CD4-positive, alpha-beta T cell (primary cell): ENCODE measurements at regions not wholly inside any gene's neighbourhood (a gene's known extent, or its start where the extent isn't known, plus 50 kb on each side); places are given as distances from the start of the nearest gene placed in this dataset.

Experiments
- ATAC-seq: fragments of 200-7000 bp; cut with Tn5 transposase; one replicate; pipeline ENCODE4 v1.10.0; 2022; ENCODE audit warnings: mild to moderate bottlenecking; ENCODE audit not compliant: poor library complexity
- CTCF ChIA-PET: fragments of 350-600 bp; sonication (Branson Sonifier 250); formaldehyde crosslinking; loops from one replicate; lab custom pipeline; 2021; ENCODE audit warnings: antibody characterized with exemption, inconsistent platforms; lab: Charles Lee
- POLR2A ChIA-PET: fragments of 350-600 bp; sonication (Branson Sonifier 250); formaldehyde crosslinking; loops from one replicate; lab custom pipeline; 2021; ENCODE audit warnings: antibody characterized with exemption, inconsistent platforms; lab: Charles Lee
- DNase-seq, 14 experiments: peaks; one replicate each; pipeline ENCODE4 v3.0.0-alpha.2; 2013 to 2020; ENCODE audit warnings: mixed read lengths in 2 of 14
- H3K27ac ChIP-seq, 2 donors: one replicate each; pipeline versions ENCODE4 v1.5.1 to v1.7.0; 2013; ENCODE audit warnings: low read length in 2 of 2, low read depth in 1 of 2, mild to moderate bottlenecking in 1 of 2
- H3K27me3 ChIP-seq, 2 experiments: 1 replicate in 1 of 2; 2 replicates in 1 of 2; pipeline versions ENCODE4 v1.6.1 to v1.7.0; 2013; ENCODE audit warnings: low read length in 2 of 2, control low read depth in 1 of 2, mild to moderate bottlenecking in 1 of 2, moderate library complexity in 1 of 2; ENCODE audit not compliant: insufficient read depth in 2 of 2, control insufficient read depth in 1 of 2
- H3K36me3 ChIP-seq: one replicate; pipeline ENCODE4 v1.6.1; 2013; ENCODE audit warnings: low read length, control low read depth; ENCODE audit not compliant: insufficient read depth
- H3K4me1 ChIP-seq: one replicate; pipeline ENCODE4 v1.6.1; 2013; ENCODE audit warnings: low read length, control low read depth; ENCODE audit not compliant: insufficient read depth
- H3K4me3 ChIP-seq: one replicate; pipeline ENCODE4 v1.5.1; 2013; ENCODE audit warnings: mild to moderate bottlenecking, low read length, moderate library complexity
- H3K9me3 ChIP-seq, 2 experiments: 1 replicate in 1 of 2; 2 replicates in 1 of 2; pipeline versions ENCODE4 v1.6.1 to v1.7.0; 2013; ENCODE audit warnings: low read length in 2 of 2, mild to moderate bottlenecking in 2 of 2, control low read depth in 1 of 2, moderate library complexity in 1 of 2; ENCODE audit not compliant: control insufficient read depth in 1 of 2, insufficient read depth in 1 of 2
- H3K27ac Mint-ChIP-seq: one replicate; pipeline ENCODE4 v1.8.0; 2020; ENCODE audit warnings: mixed read lengths
- H3K27me3 Mint-ChIP-seq: one replicate; pipeline ENCODE4 v1.8.0; 2021; ENCODE audit warnings: mixed read lengths
- H3K36me3 Mint-ChIP-seq: one replicate; pipeline ENCODE4 v1.8.0; 2021; ENCODE audit warnings: low read depth, mixed read lengths
- H3K4me1 Mint-ChIP-seq: one replicate; pipeline ENCODE4 v1.8.0; 2021; ENCODE audit warnings: low read depth, mixed read lengths
- H3K4me3 Mint-ChIP-seq: one replicate; pipeline ENCODE4 v1.8.0; 2020; ENCODE audit warnings: mild to moderate bottlenecking, mixed read lengths
- H3K9me3 Mint-ChIP-seq: one replicate; pipeline ENCODE4 v1.8.0; 2020; ENCODE audit warnings: mixed read lengths
- intact Hi-C, 2 experiments: fragments of 100-400 bp; cut with DNase I in 1 of 2; cut with micrococcal nuclease in 1 of 2; formaldehyde crosslinking; loops; one replicate each; pipeline versions ENCODE4 v1.15.1 to v1.9.0; 2023 to 2025; cut with DNase I, micrococcal nuclease
- TF ChIP-seq, protein P1 (sequence below): fragments of 200-600 bp; IDR thresholded peaks from one replicate; pipeline ENCODE4 v1.8.0; 2022; ENCODE audit warnings: antibody characterized with exemption, mild to moderate bottlenecking

DNA sequence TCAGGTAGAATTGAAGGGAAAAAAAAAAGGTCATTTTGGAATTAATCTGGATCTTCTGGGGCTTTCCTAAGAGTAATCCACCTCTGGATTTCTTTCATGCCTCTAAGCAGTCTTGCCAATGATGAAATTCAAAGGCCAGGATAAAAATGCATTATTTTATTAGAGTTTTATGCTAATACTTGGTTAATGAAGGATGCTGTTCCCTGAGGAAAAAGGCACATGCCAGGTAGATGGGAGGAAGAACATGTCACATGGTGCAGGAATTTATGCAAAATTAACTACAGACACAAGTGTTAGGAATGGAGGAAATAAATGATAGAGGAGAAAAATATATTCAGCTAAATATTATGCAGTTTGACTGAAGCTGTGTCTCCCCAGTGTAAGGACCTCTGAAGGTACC is 792.0 kb downstream of the ETS1 start:
- Mint-ChIP-seq H3K27me3 (no peaks in the 10 kb centered on the region), H3K36me3 (no peaks in the 10 kb centered on the region), H3K27ac (no peak overlapping the region), H3K4me1 (no peaks in the 10 kb centered on the region), H3K9me3 (no peaks in the 10 kb centered on the region), H3K4me3 (no peak overlapping the region)
- ATAC-seq (no peak), DNase-seq (no peak)
- no peak overlapping the region for H3K27ac ChIP-seq
- H3K27me3 ChIP-seq = no peaks in the 10 kb centered on the region
- H3K9me3 ChIP-seq = no peaks in the 10 kb centered on the region
- TF ChIP-seq, protein P1, sequence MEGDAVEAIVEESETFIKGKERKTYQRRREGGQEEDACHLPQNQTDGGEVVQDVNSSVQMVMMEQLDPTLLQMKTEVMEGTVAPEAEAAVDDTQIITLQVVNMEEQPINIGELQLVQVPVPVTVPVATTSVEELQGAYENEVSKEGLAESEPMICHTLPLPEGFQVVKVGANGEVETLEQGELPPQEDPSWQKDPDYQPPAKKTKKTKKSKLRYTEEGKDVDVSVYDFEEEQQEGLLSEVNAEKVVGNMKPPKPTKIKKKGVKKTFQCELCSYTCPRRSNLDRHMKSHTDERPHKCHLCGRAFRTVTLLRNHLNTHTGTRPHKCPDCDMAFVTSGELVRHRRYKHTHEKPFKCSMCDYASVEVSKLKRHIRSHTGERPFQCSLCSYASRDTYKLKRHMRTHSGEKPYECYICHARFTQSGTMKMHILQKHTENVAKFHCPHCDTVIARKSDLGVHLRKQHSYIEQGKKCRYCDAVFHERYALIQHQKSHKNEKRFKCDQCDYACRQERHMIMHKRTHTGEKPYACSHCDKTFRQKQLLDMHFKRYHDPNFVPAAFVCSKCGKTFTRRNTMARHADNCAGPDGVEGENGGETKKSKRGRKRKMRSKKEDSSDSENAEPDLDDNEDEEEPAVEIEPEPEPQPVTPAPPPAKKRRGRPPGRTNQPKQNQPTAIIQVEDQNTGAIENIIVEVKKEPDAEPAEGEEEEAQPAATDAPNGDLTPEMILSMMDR = no peak
- no peaks in the 10 kb centered on the region for H3K36me3 ChIP-seq
- H3K4me3 ChIP-seq = no peak overlapping the region
- POLR2A ChIA-PET = no interaction called here
- no peaks in the 10 kb centered on the region for H3K4me1 ChIP-seq
- CTCF ChIA-PET = interaction anchor here (1.4 kb wide), 1 partner anchor 12 kb away, joined by 3 read pairs; no protein-coding TSS in a partner anchor
- intact Hi-C loops = no loop called here

DNA sequence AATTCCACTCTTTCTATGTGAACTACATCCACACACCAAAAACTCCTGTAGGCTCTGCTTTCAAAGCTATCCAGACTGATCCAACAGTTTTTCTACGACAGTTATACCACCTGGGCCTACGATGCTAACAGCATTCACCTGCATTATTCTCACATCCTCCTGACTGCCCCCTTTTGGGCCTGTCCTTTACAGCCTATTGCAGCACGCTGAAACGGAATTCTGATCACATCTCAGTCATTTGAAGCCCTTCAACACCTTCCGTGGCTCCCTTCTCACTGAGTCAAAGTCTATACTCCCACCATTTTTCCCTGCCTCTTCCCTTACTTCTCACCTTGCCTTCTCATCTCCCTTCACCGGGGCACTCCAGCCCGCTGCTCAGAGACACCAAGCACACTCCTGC is 791.3 kb upstream of the KIRREL3 start:
- Mint-ChIP-seq H3K4me3 (no peak overlapping the region), H3K4me1 (no peaks in the 10 kb centered on the region), H3K27ac (no peak overlapping the region), H3K9me3 (no peaks in the 10 kb centered on the region), H3K36me3 (no peaks in the 10 kb centered on the region), H3K27me3 (no peaks in the 10 kb centered on the region)
- ATAC-seq = no peak
- Histone ChIP-seq H3K27ac (no peak overlapping the region), H3K36me3 (no peaks in the 10 kb centered on the region), H3K4me1 (no peaks in the 10 kb centered on the region), H3K9me3 (no peaks in the 10 kb centered on the region), H3K4me3 (no peak overlapping the region), H3K27me3 (no peaks in the 10 kb centered on the region)
- DNase-seq = no peak
- TF ChIP-seq, protein P1 = no peak
- intact Hi-C loops = no loop called here
- POLR2A ChIA-PET = no interaction called here
- CTCF ChIA-PET = no interaction called here

DNA sequence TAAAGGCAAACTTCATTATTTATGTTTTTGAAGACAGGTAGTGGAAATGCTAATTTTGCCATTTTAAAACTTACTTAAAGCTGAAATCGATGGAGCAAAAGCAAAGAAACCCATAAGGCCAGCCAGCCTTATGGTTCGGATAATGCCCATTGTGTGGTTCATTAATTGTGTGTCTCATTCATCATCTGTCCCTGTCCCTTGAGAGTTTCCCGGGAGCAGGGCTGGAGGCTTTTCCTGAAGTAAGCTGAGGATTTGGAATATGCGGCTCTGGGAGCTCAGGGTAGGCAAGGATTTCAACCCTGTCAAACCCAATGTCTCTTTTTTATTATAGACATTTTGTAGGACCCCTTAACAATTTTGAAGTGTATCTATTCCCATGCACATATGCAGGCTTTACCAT is 790.0 kb upstream of the KIRREL3 start:
- Mint-ChIP-seq H3K36me3 (no peaks in the 10 kb centered on the region), H3K4me3 (no peak overlapping the region), H3K4me1 (no peaks in the 10 kb centered on the region), H3K27me3 (peaks cover 5% of the 10 kb centered on the region), H3K9me3 (no peaks in the 10 kb centered on the region), H3K27ac (no peak overlapping the region)
- ChIA-PET POLR2A (no interaction called here), CTCF (no interaction called here)
- H3K4me3 ChIP-seq = no peak overlapping the region
- H3K27ac ChIP-seq = no peak overlapping the region
- no peaks in the 10 kb centered on the region for H3K27me3 ChIP-seq
- no peak for DNase-seq
- TF ChIP-seq, protein P1 = no peak
- no peaks in the 10 kb centered on the region for H3K4me1 ChIP-seq
- H3K36me3 ChIP-seq = no peaks in the 10 kb centered on the region
- intact Hi-C loops = no loop called here
- ATAC-seq = no peak
- H3K9me3 ChIP-seq = no peaks in the 10 kb centered on the region
